SK-N-SH (cell line): ENCODE measurements at regions not wholly inside any gene's neighbourhood (a gene's known extent, or its start where the extent isn't known, plus 50 kb on each side); places are given as distances from the start of the nearest gene placed in this dataset.

Experiments
- FOXJ3 ChIP-seq: sonication (generic); formaldehyde crosslinking; IDR thresholded peaks from 2 replicates; pipeline ENCODE4 v1.5.1; 2020; ENCODE audit warnings: mild to moderate bottlenecking, missing genetic modification reagents
- JUND ChIP-seq: IDR thresholded peaks from 2 replicates; pipeline ENCODE4 v1.4.0; 2012
- POLR2AphosphoS5 ChIP-seq: IDR thresholded peaks from 2 replicates; pipeline ENCODE4 v1.6.1; 2012; ENCODE audit warnings: low read depth, low read length
- RAD21 ChIP-seq: IDR thresholded peaks from 2 replicates; pipeline ENCODE4 v1.6.1; 2012; ENCODE audit warnings: mild to moderate bottlenecking, low read length
- SIN3A ChIP-seq: IDR thresholded peaks from 2 replicates; pipeline ENCODE4 v1.6.1; 2012; ENCODE audit warnings: low read depth, mild to moderate bottlenecking, low read length, moderate library complexity, borderline replicate concordance
- SMC3 ChIP-seq: IDR thresholded peaks from 2 replicates; pipeline ENCODE4 v1.6.1; 2012; ENCODE audit warnings: low read depth, low read length, improper control_type of control experiment
- TF ChIP-seq, protein P1 (sequence below): IDR thresholded peaks from 2 replicates; pipeline ENCODE4 v1.4.0; 2012; ENCODE audit warnings: low read depth
- TF ChIP-seq, protein P2 (sequence below): fragments of 200-600 bp; sonication (generic); IDR thresholded peaks from 2 replicates; pipeline ENCODE4 v1.6.1; 2017; ENCODE audit warnings: antibody characterized with exemption, mild to moderate bottlenecking, moderate library complexity

DNA sequence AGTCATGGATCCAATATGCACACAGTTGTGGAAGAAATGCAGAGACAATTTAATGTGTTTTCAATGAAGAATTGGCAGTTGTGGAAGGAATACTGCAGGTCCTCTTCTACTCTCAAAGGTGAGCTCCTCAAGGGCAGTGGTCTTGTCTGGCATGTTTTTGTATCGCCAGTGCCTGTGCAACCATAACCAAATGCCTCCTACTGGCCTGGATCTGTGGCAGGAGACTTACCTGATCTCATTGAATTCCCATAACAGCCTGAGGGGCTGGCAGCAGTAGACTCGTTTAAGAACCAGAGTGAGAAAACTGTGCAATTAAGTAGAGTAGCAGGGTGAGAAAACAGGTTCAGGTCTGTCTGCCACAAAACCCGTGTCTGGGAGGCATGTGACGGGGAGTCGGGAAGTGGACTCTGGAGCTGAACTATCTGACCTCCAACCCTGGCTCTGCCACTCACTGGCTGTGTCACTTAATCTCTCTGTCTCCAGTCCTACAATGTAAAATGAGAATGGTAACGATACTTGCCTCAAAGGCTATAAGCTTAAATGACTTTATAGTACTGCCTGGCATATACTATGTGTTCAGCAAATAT is 268.2 kb upstream of the SSTR1 start:
- TF ChIP-seq SIN3A = no peak
- TF ChIP-seq, protein P1, sequence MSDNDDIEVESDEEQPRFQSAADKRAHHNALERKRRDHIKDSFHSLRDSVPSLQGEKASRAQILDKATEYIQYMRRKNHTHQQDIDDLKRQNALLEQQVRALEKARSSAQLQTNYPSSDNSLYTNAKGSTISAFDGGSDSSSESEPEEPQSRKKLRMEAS = no peak
- TF ChIP-seq SMC3 = no peak
- TF ChIP-seq, protein P2, sequence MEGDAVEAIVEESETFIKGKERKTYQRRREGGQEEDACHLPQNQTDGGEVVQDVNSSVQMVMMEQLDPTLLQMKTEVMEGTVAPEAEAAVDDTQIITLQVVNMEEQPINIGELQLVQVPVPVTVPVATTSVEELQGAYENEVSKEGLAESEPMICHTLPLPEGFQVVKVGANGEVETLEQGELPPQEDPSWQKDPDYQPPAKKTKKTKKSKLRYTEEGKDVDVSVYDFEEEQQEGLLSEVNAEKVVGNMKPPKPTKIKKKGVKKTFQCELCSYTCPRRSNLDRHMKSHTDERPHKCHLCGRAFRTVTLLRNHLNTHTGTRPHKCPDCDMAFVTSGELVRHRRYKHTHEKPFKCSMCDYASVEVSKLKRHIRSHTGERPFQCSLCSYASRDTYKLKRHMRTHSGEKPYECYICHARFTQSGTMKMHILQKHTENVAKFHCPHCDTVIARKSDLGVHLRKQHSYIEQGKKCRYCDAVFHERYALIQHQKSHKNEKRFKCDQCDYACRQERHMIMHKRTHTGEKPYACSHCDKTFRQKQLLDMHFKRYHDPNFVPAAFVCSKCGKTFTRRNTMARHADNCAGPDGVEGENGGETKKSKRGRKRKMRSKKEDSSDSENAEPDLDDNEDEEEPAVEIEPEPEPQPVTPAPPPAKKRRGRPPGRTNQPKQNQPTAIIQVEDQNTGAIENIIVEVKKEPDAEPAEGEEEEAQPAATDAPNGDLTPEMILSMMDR = no peak
- no peak for TF ChIP-seq POLR2AphosphoS5
- no peak for TF ChIP-seq FOXJ3 (CRISPR knock-in tag)
- TF ChIP-seq JUND = no peak
- TF ChIP-seq RAD21 = no peak
